ENCODE measurements at regions not wholly inside any gene's neighbourhood (a gene's known extent, or its start where the extent isn't known, plus 50 kb on each side); places are given as distances from the start of the nearest gene placed in this dataset.

DNA sequence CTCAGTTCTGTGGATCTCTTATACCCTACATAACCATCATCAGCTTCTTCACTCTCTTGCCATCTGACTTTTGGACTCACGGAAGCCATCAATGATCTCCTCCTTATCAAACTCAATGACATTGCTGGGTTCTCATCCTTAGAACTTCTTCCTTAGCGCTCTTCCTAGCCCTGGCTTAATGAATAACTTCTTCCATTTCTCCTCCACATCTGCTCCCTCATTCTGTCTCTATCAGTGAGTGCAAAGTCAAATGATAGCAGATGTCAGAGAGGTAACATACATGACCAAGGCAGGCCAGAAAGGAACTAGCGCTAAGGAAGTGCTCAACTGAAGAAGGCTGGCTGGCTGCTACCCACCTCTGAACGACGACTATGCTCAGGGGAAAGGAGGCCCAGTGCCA lies 449.8 kb downstream of the COG6 start:
- no peak overlapping the region for H3K27ac ChIP-seq
- TF ChIP-seq, protein P1, sequence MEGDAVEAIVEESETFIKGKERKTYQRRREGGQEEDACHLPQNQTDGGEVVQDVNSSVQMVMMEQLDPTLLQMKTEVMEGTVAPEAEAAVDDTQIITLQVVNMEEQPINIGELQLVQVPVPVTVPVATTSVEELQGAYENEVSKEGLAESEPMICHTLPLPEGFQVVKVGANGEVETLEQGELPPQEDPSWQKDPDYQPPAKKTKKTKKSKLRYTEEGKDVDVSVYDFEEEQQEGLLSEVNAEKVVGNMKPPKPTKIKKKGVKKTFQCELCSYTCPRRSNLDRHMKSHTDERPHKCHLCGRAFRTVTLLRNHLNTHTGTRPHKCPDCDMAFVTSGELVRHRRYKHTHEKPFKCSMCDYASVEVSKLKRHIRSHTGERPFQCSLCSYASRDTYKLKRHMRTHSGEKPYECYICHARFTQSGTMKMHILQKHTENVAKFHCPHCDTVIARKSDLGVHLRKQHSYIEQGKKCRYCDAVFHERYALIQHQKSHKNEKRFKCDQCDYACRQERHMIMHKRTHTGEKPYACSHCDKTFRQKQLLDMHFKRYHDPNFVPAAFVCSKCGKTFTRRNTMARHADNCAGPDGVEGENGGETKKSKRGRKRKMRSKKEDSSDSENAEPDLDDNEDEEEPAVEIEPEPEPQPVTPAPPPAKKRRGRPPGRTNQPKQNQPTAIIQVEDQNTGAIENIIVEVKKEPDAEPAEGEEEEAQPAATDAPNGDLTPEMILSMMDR (conservative IDR thresholded peaks at IDR 0.05) = no peak

DNA sequence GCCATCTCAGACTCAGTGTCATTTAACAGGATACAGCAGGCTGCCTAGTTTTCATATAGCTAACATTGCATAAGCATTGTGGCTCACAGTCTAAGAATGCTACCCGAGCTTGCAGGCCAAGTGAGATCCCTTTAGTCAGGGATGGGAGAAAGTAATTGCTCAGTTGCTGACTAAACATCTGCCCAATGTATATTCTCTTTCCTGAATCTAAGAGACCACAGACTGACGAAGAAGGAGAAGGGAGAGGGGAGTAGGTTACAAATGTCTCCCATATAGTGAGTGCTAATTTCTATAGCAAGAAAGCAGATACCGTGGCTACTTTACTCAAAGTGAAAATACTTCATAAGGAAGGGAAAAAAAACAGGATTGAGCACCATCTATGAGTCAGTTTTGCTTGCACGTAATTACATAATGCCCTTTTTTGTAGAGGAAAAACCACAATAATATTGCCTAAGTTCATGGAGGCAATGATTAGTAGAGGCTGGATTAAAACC lies 453.9 kb downstream of the COG6 start:
- TF ChIP-seq, protein P1 (conservative IDR thresholded peaks at IDR 0.05) = no peak
- no peak overlapping the region for H3K27ac ChIP-seq

DNA sequence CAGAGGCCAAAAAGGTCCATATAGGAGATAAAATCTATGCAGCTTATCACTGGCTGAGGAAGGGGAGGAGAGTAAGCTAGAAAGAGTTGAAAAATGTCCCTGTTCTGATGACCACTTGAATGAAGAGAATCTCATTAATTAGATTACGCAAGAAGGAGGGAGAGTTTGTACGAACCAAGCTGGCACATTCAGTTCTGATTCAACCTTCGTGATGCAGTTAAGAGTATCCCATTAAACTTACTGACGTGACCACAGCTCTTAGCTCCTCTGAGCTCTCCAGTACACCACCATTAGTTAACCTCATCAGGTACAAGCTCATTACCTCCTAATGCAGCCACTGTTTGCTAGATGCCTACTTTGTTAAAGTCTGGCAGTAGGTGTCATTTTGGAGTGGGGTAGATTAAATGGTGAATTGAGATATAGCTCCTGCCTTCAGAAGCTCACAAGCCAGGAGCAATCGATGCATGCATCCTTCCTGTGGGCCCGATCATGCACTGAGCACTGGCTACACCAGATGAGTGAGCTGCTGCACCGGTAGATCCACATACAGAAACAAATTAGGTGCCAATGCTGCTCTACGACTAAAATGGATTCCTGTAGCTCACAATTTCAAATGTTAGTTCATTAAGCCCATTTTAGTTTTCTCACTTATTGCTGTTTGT lies 458.3 kb downstream of the COG6 start:
- H3K27ac ChIP-seq = no peak overlapping the region

DNA sequence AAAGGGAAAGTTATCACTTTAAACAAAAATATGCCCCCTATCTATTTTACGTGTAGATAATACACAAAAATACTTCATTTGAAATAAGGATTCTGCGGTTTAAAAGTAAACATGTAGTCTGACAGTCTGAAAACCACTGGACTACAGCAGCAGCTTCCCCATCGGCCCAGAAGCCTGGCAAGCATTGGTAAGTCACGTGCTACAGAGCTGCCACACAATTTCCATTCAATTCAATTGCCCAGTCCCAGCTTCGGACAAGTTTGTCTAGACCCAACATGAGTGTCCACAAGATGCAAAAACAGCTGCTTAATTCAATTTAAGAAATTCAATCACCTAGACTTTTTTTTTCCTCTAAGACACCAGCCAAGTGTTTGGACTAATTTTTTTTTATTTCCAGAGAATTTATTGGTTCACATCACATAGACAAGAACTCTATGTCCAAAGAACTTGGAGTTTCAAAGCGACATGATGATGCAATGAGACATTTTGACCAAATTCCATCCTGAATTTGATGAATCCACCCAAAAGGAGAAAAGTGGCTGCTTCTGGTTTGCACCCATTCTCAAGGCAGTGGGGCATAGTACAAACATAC lies 458.9 kb downstream of the COG6 start:
- H3K27ac ChIP-seq = no peak overlapping the region
- TF ChIP-seq, protein P1 (conservative IDR thresholded peaks at IDR 0.05) = no peak

More for the DNA sequence above, 458.3 kb downstream of the COG6 start:
- TF ChIP-seq, protein P1 (conservative IDR thresholded peaks at IDR 0.05) = no peak

DNA sequence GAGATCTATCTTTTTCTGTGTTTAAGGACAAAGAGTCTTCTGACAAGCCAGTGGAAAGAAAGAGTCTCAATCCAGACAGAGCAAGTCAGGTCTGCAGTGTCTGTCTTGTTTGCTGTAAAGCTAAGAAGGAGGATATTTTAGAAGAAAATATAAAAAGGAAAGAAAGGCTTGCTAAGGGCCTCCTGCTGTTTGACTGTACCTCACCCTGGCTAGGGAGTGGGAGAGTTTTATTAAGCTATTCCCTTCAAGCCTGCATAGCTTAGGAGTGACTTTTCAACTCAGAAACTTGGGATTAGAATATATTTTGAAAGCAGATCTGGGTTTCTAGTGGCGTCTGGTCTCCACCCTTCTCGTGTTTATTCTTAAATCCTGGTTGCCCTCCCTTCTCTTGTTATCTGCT lies 460.0 kb downstream of the COG6 start:
- H3K27ac ChIP-seq = no peak overlapping the region
- TF ChIP-seq, protein P1 (conservative IDR thresholded peaks at IDR 0.05) = no peak

DNA sequence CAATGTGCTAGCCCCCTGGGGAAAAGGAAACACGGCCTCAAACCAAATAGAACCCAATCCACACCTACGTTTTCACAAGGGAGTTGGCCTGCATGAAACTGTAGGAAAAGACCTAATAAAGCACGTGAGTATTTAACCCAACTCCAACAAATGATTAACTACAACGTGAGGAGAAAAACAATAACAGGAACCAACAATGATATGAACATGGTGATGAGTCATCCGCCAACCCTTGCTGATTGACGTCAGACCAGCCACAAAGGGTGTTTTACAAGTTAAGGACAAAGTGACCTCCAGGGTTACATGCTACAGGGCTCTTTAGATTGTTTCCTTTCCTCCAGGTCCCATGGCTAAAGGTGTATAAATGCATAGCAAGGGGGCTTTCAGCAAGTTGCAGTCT lies 460.5 kb downstream of the COG6 start:
- no peak overlapping the region for H3K27ac ChIP-seq
- TF ChIP-seq, protein P1 (conservative IDR thresholded peaks at IDR 0.05) = no peak

DNA sequence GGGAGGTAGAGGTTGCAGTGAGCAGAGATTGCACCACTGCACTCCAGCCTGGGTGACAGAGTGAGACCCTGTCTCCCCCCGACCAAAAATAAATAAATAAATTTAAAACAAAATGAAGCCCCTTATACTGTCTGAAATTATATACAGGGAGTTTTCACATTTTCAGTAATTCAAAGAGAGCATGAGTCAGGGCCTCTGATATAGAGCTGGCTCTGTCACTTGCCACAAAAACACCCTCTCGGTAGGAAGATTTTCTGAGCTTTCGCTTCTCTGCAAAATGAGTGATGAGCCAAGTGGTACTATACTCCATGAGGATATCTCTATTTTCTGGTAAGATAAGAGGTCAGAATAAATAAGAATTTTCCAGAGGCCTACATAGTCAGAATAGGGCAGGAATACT lies 462.9 kb downstream of the COG6 start:
- no peak overlapping the region for H3K27ac ChIP-seq
- TF ChIP-seq, protein P1 (conservative IDR thresholded peaks at IDR 0.05) = no peak

Data from VCaP (cell line).